NCI-H187 (cell line): ENCODE measurements at regions not wholly inside any gene's neighbourhood (a gene's known extent, or its start where the extent isn't known, plus 50 kb on each side); places are given as distances from the start of the nearest gene placed in this dataset.
"Not testable (repeated sequence)": the region's sequence is repeated elsewhere in the genome, so short reads cannot be mapped to it uniquely, and the experiment has no call there.

Experiments
- DNase-seq, 2 experiments: peaks; one replicate each; lab custom pipeline; 2025; lab: John Stamatoyannopoulos, UW

DNA sequence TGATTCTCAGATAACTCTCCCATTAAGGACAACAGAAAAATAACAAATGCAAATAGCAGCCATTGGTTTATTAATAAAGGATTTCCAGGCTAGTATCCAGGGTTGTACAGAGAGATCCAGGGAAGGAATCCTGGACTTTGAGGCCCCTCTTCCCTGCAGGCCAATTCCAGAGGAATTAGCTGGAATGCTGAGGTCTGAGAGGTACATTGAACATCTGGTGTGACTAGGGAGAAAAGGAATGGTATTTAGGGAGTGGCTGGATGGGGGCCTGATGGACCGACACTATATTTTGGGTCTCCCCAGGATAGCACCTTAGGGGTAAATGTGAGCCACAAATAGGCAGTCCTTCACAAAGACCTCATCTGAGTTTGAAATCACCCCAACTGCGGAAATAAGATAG is 924.5 kb downstream of the AACS start:
- no peak for DNase-seq

- DNase-seq = no peak
These were observed 931.2 kb downstream of the AACS start for GRCh38 chr12:125996443-125996842.

- no peak for DNase-seq
These were observed 934.4 kb downstream of the AACS start for GRCh38 chr12:125999628-126000027.

GRCh38 chr12:126019385-126019784 is 954.1 kb downstream of the AACS start:
- DNase-seq = no peak

DNA sequence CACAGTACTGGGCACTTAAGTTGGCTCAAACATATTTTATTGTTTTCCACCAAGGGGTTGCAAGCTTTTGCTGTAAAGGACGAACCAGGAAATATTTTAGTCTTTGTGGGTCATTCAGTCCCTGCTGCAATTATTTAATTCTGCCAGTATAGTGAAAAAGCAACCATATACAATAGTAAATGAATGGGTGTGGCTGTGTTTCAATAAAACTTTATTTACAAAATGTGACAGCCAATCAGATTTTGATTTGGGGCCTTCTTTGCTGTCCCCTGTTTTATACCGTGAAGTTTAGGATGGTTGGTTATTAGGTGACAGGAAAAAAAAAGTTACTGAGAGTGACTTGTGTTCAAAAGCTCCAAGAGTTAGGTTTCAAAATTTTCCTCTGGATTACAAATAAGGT is 956.4 kb downstream of the AACS start:
- no peak for DNase-seq

- no peak for DNase-seq
These were observed 962.6 kb downstream of the AACS start for GRCh38 chr12:126027825-126028224.

DNA sequence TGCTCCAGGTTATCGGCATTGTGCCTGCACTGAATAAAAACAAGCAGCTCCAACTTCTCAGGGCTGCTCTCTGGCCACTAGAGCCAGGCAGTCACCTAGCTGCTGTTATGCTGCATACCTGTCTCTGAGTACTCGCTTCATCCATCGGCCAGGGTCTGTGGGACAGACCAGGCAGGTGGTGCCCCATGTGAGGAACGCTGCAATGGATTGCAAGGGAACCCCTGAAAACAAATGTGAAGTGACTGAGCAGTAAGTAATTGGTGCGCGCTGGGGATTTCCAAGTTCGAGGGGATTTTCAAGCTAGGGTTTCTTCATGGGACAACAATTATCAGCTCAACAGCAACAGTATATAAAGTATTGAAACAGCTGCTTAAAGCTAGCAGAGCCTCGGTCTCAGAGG is 965.3 kb downstream of the AACS start:
- DNase-seq = no peak

DNA sequence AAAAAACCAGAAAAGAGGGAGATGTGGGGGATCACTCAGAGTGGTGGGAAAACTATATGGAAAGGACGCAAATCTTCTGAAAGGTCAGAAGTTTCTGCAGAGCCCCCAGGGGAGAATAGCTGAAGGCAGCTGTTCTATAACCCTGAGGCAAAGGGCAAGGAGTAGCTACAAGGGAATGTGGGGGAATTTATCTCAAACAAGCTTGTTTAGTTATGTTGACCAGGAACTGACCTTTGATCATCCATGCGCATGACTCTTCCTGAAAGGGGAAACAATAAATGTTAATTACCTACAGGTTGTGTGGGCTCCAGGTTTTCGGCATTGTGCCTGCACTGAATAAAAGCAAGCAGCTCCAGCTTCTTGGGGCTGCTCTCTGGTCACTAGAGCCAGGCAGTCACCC is 968.5 kb downstream of the AACS start:
- no peak for DNase-seq

DNA sequence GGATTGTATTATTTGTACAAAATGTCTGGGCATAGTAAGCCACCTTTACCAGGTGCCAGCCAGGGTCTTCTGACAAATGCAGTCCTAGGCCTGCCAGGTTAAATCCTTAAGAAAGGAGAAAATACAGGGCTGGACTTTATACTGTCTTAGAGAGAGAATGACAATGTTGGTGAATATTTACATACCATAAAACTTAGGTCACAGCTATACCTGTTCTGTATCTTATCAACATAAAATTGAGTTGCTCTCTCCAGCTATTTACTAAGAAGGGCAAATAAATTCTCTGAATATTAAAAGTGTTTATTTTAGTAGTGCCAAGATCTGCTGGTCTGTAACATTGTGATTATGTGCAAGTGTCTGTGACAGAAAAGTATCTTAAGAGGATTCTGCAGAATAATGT is 971.1 kb downstream of the AACS start:
- no peak for DNase-seq

- DNase-seq = no peak
These were observed 973.2 kb downstream of the AACS start for GRCh38 chr12:126038434-126038833.

GRCh38 chr12:126040307-126040706 is 975.1 kb downstream of the AACS start:
- no peak for DNase-seq

DNA sequence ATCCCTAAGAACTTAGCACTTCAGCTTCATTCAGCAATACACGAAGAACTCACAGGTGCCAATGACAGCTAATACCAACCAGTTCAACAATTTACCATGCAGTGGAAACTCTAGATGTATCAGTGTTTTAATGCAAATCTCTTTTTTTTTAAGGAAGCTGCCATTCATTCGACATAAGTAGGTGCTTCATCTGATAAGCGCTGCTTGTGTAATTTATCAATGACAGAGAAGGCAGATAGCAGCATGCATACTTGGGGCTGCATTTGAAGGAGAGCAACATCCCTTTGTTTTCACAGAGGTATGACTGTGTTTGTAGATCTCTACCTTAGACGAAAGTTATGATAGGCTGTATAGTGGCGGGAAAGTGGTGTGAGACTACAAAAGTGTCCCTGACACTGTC is 977.1 kb downstream of the AACS start:
- DNase-seq = no peak

DNA sequence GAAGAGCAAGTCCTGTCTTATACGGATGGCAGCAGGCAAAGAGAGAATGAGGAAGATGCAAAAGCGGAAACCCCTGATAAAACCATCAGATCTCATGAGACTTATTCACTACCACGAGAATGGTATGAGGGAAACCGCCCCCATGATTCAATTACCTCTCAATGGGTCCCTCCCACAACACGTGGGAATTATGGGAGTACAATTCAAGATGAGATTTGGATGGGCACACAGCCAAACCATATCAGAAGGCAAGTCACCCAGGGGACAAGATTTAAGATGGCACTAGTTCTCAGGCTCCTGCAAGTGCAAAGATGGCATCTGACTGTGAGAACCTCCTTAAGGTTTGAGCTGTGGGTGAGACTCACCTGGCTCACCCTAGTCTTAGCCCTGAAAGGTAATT is 984.3 kb downstream of the AACS start:
- DNase-seq = not testable (repeated sequence)

- DNase-seq = no peak
These were observed 986.4 kb downstream of the AACS start for GRCh38 chr12:126051611-126052107.

DNA sequence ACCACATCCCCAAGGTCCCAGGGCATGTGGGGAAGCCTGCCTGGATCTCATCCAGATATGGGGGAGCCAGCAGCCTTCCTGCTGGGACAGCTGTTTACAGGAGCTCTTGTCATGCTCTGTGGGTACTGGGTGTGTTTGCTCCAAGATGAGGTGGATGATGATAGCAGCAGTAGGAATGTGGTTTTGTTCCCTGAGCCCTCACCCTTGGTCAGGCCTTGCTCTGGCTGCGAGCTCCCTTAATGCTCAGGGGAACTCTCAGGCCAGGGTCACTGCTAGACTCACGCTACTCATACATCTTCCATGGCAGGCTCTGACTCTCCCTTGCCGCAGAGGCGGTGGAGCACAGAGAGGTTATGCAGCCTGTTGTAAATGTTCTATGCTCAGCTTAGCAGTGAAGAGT is 990.3 kb downstream of the AACS start:
- no peak for DNase-seq

DNA sequence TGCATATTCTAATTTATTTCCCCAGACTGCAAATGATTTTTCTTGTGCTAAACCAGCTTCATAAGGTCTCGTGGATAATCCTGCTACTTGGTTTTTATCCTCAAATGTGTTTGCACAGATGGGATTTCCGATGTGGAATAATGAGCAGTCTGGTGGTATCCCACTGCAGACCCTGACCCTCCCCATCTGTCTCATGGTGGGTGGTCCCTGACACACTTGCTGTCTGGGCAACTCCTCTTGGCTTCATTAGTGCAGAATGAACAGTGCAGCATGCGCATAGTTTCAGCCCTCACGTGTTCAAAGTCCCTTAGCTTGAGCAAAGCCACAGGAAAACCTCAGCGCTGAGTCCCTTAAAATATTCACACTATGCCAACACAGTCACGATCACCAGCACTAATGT is 996.5 kb downstream of the AACS start:
- no peak for DNase-seq

- DNase-seq = no peak
These were observed 998.8 kb downstream of the AACS start for GRCh38 chr12:126064028-126064427.

DNA sequence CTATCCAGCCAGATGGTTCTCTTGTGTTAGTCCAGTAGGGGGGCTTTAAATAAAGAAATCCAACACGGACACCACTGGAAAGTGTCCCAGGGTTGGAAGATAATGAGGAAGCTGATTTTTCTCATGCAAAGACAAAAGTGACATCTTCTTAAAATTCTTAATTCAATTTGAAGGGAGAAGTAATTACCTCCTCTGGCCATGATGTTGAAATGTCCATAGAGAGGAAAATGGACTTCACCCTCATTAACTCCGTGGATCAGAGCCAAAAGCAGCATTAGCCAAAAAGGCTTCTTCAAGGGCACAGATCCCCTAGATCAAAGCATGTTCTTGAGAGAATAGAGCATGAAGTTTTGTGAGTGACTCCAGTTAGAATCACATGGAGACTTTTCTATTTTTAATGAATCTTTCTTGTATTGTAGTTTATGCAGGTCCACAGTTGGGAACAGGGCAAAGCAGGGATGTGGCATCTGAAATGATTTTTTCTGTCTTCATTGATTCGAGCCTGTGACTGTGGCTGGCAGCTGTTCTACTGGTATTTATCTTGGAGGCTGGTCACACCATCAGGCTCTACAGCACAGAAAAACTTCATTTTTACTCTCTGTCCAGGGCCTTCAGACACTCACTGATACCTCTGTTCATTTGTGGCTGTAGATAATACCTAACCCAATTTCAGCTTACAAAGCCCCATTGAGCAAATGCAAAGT is 1002.5 kb downstream of the AACS start:
- no peak for DNase-seq

DNA sequence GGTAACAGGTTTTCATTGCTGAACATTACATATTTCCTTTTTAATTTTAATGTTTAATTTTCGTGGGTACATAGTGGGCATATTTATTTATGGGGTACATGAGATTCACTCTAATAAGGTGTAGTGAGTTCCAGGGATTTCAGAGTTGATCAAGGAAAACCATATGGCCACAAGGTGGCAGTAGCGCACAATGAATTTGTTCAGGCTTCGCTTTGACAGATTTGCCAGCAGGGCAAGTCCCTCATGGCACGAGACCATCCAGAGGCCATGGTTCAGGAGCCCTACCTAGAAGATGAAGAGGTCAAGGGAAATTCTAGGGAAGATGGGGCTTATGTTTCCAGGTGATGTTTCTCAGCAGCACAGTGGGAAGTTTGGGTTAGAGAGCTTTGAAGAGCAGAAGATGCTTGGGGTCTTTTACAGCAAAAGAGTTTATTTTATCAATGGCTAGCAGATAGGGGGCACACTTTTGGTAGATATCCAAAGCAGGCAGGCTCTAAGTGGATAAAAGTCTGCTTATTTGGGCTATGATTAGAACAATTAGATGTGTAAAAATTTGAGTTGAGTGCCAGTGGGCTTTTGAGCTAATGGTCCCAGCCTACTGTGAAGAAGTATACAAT is 1004.4 kb downstream of the AACS start:
- peak; percentile 12 to 21 for DNase-seq

DNA sequence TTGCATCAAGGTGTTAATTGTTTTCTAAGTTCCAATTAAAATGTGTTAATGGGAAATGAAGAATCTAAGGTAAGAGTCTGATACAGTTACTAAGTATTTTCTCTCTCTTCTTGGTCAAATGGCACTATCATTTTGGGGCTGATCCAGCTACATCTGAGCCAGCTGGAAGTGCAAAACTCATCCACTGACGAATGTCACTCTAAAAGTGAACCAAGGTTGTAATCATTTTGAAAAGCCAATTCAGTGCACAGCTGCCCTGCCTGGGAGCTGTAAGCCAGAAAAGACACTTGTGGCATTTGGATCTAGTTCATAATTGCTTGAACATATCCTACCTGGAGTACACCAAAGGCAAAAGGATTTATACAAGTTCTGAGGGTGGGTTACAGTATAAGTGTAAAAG is 1011.3 kb downstream of the AACS start:
- no peak for DNase-seq

DNA sequence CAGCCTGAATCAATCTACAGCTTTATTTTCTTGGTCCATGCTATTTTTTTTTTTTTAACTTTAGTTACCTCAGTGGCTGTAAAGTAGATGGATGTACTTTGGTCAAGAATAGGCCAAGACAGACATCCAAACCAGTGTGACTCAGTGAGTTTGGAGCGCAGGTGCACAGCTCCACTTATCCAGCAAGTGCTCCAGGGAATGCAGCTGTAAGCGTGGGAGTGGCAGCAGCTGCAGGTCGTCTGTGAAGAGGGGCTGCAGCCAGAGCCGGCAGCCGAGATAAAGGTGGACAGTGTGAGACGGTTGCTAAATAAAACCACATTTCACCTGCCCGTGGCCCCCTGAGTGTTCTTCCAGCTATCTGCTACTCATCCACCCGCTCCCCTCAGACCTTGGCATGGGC is 1018.7 kb downstream of the AACS start:
- no peak for DNase-seq

GRCh38 chr12:126084480-126084879 is 1019.2 kb downstream of the AACS start:
- no peak for DNase-seq

DNA sequence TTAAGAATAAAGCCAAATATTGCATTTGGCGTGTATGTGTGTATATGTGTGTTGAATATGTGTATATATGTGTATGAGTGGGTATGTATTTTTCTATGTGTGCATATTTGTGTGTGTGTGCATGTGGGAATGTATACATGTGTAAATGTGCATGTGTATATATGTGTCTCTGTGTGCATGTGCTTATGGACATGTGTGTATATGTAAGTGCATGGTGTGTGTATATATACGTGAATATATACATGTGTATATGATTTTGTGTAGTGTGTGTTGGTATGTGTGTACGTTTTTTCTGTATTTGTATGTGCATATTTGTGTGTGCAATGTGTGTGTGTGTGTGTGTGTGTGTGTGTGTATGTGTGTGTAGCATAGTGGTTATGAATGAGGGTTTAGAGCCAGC is 1021.0 kb downstream of the AACS start:
- no peak for DNase-seq

DNA sequence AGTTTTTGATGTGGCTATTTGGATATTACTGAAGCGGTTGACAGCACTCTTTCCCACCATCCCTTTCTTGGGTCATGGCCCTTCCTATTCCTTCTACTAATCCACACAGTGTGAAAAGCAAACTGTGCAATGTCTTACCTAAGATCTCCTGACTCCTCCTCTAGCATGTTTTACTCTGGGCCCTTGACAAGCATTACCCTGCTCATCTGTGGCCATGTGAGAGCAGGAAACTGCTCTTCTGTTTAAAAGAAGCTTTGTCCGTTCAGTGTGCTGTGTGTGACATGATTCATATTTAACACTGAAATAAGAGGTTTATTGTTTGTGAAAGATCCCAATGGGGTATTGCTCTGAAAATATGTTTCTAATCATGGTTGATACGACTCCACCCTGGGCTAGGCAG is 1022.5 kb downstream of the AACS start:
- DNase-seq = no peak
